Lower leg skin (tissue), 4 donors: ENCODE measurements at regions not wholly inside any gene's neighbourhood (a gene's known extent, or its start where the extent isn't known, plus 50 kb on each side); places are given as distances from the start of the nearest gene placed in this dataset.
A peak's percentile ranks its signal among the peaks of the same experiment; 100 is the strongest.

Experiments
- DNase-seq, 2 donors: peaks; one replicate each; pipeline ENCODE4 v3.0.0-alpha.2; 2019; ENCODE audit warnings: low spot score in 2 of 2
- H3K4me3 ChIP-seq: fragments of 200-600 bp; sonication (generic); 2 replicates; pipeline ENCODE4 v1.5.1; 2017; ENCODE audit warnings: mild to moderate bottlenecking, low read depth; ENCODE audit not compliant: poor library complexity, severe bottlenecking
- CTCF ChIP-seq, 3 donors: fragments of 450-650 bp; IDR thresholded peaks; one replicate each; pipeline ENCODE4 v1.5.1; 2016; ENCODE audit warnings: antibody characterized with exemption in 3 of 3, mild to moderate bottlenecking in 3 of 3, moderate library complexity in 2 of 3
- POLR2A ChIP-seq, 2 donors: fragments of 450-650 bp; IDR thresholded peaks; one replicate each; pipeline ENCODE4 v1.6.1; 2016 to 2017; ENCODE audit warnings: antibody characterized with exemption in 2 of 2, mild to moderate bottlenecking in 1 of 2, moderate library complexity in 1 of 2
- WGBS, 2 donors: methylation state at CpG; one replicate each; pipeline ENCODE4 v1.1.5; 2018; 5-methylcytosine and 5-hydroxymethylcytosine counted together
- intact Hi-C: fragments of 100-400 bp; cut with DNase I; formaldehyde crosslinking; loops from one replicate; pipeline ENCODE4 v1.15.0; 2023; ENCODE audit warnings: low total_unique reads

DNA sequence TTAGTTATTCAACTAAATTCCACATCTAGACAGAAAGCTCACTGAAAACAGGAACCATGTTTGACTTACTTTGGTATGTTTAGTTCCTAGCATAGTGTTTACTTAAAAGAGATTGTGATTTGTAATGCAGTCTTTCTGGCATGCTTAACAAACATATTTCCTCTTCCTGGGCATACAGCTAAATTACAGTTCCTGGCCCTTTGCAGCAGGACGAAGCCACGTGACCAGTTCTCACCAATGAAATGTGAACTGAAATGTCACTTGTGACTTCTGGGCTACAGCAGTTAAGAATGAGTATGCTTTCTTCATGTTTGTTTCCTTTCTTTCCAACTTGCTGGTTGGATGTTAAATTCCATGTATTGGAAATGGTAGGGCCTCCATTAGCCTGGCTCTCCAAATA, 330.5 kb downstream of the FIGN start:
- no peak for TF ChIP-seq POLR2A (IDR thresholded peaks at IDR 0.05)
- TF ChIP-seq CTCF (IDR thresholded peaks at IDR 0.05): no peak
- H3K4me3 ChIP-seq: no peak overlapping the region
- no peak for DNase-seq
- 94 to 96% methylated on average over 2 of the region's 2 CpGs for WGBS, 2 donors
- intact Hi-C loops: no loop called here

DNA sequence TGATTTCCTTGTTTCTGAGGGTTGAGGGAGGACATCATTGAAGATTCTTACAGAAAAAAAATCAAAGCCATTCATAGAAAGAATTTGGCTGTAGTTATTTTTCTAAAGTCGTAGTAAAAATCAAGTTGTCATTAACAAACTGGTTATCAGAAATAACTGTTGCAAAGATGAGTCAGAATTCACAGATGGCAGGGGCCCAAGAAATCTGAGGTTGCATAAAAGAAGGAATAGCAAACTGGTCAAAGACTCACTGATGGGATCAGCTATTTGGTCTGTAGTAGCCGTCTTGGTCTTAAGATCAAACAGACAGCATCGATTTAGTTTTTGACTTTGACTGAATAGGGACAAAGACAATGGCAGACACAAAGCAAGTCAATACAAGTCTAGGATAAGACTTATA, 334.3 kb downstream of the FIGN start:
- TF ChIP-seq POLR2A (IDR thresholded peaks at IDR 0.05) (no peak), CTCF (IDR thresholded peaks at IDR 0.05) (no peak)
- peak in 1 of 2 donors; percentile 31 for DNase-seq

GRCh38 chr2:163397451-163397850, 338.4 kb downstream of the FIGN start:
- no peak for TF ChIP-seq POLR2A (IDR thresholded peaks at IDR 0.05)
- TF ChIP-seq CTCF (IDR thresholded peaks at IDR 0.05): no peak
- intact Hi-C loops: no loop called here

More for the DNA sequence above, 334.3 kb downstream of the FIGN start:
- intact Hi-C loops: no loop called here
- 38 to 47% methylated on average over 3 of the region's 3 CpGs for WGBS, 2 donors
- H3K4me3 ChIP-seq: no peak overlapping the region

GRCh38 chr2:163395602-163396001, 340.2 kb downstream of the FIGN start:
- WGBS, 2 donors: 79 to 84% methylated on average over 2 of the region's 2 CpGs
- DNase-seq: no peak
- intact Hi-C loops: no loop called here
- H3K4me3 ChIP-seq: no peak overlapping the region
- TF ChIP-seq CTCF (IDR thresholded peaks at IDR 0.05) (no peak), POLR2A (IDR thresholded peaks at IDR 0.05) (no peak)

More at GRCh38 chr2:163397451-163397850, 338.4 kb downstream of the FIGN start:
- no peak overlapping the region for H3K4me3 ChIP-seq
- 56 to 75% methylated on average over 2 of the region's 2 CpGs for WGBS, 2 donors
- no peak for DNase-seq

DNA sequence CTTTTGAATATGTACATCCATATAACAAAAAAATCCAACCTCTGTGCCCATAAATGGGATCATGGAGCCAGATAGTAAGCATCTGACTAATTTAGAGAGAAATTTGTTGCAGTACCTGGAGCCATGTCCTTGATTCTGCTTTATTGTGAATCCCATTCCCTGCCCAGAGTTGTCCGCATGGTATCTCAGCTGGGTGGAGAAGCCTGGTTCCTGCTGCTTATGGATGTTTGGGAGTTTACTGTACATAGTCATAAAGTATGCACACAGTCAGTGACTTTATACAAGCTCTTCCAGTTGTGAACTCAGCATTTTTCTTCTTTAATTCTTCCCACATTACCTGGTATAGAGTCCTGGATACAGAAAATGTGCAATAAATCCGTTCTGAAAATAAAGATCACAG, 346.0 kb downstream of the FIGN start:
- no peak overlapping the region for H3K4me3 ChIP-seq
- TF ChIP-seq CTCF (IDR thresholded peaks at IDR 0.05) (no peak), POLR2A (IDR thresholded peaks at IDR 0.05) (no peak)
- 67 to 69% methylated on average over 2 of the region's 2 CpGs for WGBS, 2 donors
- DNase-seq: no peak
- intact Hi-C loops: no loop called here

DNA sequence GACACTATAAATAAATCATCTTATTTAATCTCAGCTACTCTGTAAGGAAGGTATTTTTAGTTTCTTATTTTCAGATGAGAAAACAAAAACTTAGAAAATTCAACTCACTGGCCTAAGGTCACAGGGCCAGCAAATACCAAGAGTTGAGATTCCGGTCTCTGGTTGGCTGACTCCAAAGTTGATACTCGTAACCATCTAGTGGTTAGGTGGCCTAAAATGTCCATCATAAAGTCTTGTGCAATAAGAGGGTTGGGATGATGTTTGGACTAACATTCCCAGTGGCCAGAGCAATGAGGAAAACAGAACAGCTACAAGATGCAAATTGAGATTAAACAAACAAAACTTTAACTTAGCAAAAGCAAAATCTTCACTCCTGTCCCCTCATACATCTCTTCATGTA, 360.3 kb downstream of the FIGN start:
- no peak for TF ChIP-seq CTCF (IDR thresholded peaks at IDR 0.05)
- no peak for TF ChIP-seq POLR2A (IDR thresholded peaks at IDR 0.05)
- H3K4me3 ChIP-seq: no peak overlapping the region
- 80 to 90% methylated on average over 2 of the region's 2 CpGs for WGBS, 2 donors
- DNase-seq: no peak
- intact Hi-C loops: no loop called here
